Gastrocnemius medialis (tissue), 4 donors: ENCODE measurements at regions not wholly inside any gene's neighbourhood (a gene's known extent, or its start where the extent isn't known, plus 50 kb on each side); places are given as distances from the start of the nearest gene placed in this dataset.

ENCODE experiments used
- CTCF ChIP-seq, 5 experiments: fragments of 450-650 bp in 3 of 5; fragments of 200-600 bp in 2 of 5; sonication (generic) in 2 of 5; IDR thresholded peaks in 4 of 5; conservative IDR thresholded peaks in 1 of 5; 1 replicate in 4 of 5; 2 replicates in 1 of 5; pipeline ENCODE4 v1.5.1; 2016 to 2019; ENCODE audit warnings: antibody characterized with exemption in 5 of 5, mild to moderate bottlenecking in 3 of 5, moderate library complexity in 3 of 5
- POLR2A ChIP-seq, 2 donors: fragments of 450-650 bp; IDR thresholded peaks; one replicate each; pipeline ENCODE4 v1.6.1; 2017; ENCODE audit warnings: antibody characterized with exemption in 2 of 2, mild to moderate bottlenecking in 2 of 2, moderate library complexity in 2 of 2

- TF ChIP-seq CTCF (IDR thresholded peaks at IDR 0.05 in 4 of 5, conservative IDR thresholded peaks at IDR 0.05 in 1 of 5) = no peak
- TF ChIP-seq POLR2A (IDR thresholded peaks at IDR 0.05) = no peak
These were observed 733.2 kb downstream of the GATA3 start for GRCh38 chr10:8787649-8788048.
